H1 (cell line): ENCODE measurements at regions not wholly inside any gene's neighbourhood (a gene's known extent, or its start where the extent isn't known, plus 50 kb on each side); places are given as distances from the start of the nearest gene placed in this dataset.

Experiments
- BCL11A ChIP-seq, 2 experiments: IDR thresholded peaks; one replicate each; pipeline ENCODE4 v1.6.1; 2011; ENCODE audit warnings: low read depth in 2 of 2, low read length in 2 of 2, mild to moderate bottlenecking in 2 of 2
- CBX5 ChIP-seq: fragments of 300-800, 300-1000 bp; sonication (generic); IDR thresholded peaks from 2 replicates; pipeline ENCODE4 v1.7.1; 2016; ENCODE audit warnings: antibody characterized with exemption, low read length, low read depth
- HDAC6 ChIP-seq: IDR thresholded peaks from one replicate; pipeline ENCODE4 v1.7.1; 2012; ENCODE audit warnings: low read depth, mild to moderate bottlenecking, inconsistent platforms, low read length, moderate library complexity
- JUN ChIP-seq: IDR thresholded peaks from 2 replicates; pipeline ENCODE4 v1.6.1; 2011; ENCODE audit warnings: low read depth, mild to moderate bottlenecking, improper control_type of control experiment, low read length
- PHF8 ChIP-seq: fragments of 200-600 bp; sonication (generic); conservative IDR thresholded peaks from 2 replicates; pipeline ENCODE4 v1.7.1; 2012; ENCODE audit warnings: low read depth, mild to moderate bottlenecking, inconsistent platforms, low read length, moderate library complexity
- POLR2AphosphoS5 ChIP-seq: IDR thresholded peaks from 2 replicates; pipeline ENCODE4 v1.6.1; 2011; ENCODE audit warnings: low read depth, low read length
- RBBP5 ChIP-seq: IDR thresholded peaks from 2 replicates; pipeline ENCODE4 v1.7.1; 2012; ENCODE audit warnings: low read depth, mild to moderate bottlenecking, inconsistent platforms, low read length, moderate library complexity, borderline replicate concordance
- RFX5 ChIP-seq: IDR thresholded peaks from 2 replicates; pipeline ENCODE4 v1.6.1; 2011; ENCODE audit warnings: low read depth, low read length, improper control_type of control experiment, borderline replicate concordance
- SIX5 ChIP-seq: IDR thresholded peaks from 2 replicates; pipeline ENCODE4 v1.6.1; 2011; ENCODE audit warnings: mild to moderate bottlenecking, low read depth, low read length
- SRF ChIP-seq: IDR thresholded peaks from 2 replicates; pipeline ENCODE4 v1.6.1; 2011; ENCODE audit warnings: mild to moderate bottlenecking, low read depth, low read length, moderate library complexity
- TAF1 ChIP-seq: IDR thresholded peaks from 2 replicates; pipeline ENCODE4 v1.6.1; 2011; ENCODE audit warnings: mild to moderate bottlenecking, low read depth, low read length

DNA sequence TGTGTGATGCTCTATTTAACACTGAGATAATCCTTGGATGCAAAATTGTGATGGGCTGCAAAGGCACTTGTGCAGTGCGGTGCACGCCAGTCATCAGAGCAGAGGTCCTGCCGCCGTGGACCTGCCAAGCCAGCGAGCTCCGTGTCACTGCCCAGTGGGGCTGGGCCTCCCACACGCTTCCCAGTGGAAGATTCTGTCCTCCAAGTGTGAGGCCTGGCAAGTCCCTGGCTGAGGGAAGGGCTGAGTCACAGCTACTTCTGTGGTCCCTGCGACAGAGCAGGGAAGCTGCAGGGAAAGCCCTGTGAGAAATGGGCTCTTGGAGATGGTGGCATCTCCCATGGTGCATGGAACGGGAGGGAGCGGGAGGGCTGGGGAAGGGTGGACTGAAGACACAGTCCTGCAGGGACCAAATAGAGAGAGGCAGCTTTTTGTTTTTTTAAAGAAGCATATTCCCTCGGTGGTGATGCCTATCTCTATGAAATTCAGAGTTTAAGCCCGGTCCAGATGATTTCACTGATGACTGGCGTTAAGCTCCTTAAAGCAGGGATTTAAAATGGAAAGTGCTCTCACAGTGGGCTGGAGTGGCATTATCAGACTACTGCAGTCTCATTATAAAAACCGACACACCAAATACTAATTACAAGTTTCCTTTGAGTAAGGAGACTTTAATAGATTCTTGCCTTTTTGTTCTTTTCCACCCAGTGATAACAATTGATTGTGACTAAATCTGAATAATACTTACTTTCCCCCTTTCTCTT is 413.7 kb downstream of the QKI start (continued):
- TF ChIP-seq SIX5 (no peak), RFX5 (no peak), RBBP5 (no peak), POLR2AphosphoS5 (no peak), HDAC6 (no peak), JUN (no peak), TAF1 (no peak), PHF8 (no peak), SRF (no peak), BCL11A (IDR thresholded peaks at IDR 0.05; ENCODE audit: low read depth in 2 of 2, low read length in 2 of 2) (no peak), CBX5 (no peak)
